ENCODE measurements at regions not wholly inside any gene's neighbourhood (a gene's known extent, or its start where the extent isn't known, plus 50 kb on each side); places are given as distances from the start of the nearest gene placed in this dataset.

DNA sequence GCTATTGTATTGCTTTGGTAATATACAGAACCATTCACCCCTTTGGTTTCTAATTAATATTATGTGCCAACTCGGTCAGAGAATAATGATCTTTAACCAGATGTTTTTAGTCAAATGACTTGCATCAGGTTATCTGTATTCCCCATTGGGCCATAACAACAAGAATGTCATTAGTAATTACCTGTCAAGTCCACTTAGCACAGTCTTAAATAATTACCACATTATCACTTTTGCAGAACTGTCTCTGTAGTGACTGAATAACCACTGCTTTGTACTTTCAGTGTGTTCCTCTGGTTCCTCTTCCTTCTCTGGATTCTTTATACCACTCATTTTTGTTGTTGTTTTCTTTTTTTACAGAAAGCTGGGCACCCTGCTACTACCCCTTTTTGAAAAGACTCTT, 257.7 kb upstream of the SPOCK3 start:
- ATAC-seq = no peak

- no peak for ATAC-seq
Observed at GRCh38 chr4:167509551-167509950, 275.3 kb upstream of the SPOCK3 start.

GRCh38 chr4:167524091-167524490, 289.8 kb upstream of the SPOCK3 start:
- no peak for ATAC-seq

- ATAC-seq = no peak
Observed at GRCh38 chr4:167537761-167538160, 303.5 kb upstream of the SPOCK3 start.

- no peak for ATAC-seq
Observed at GRCh38 chr4:167541286-167541685, 307.0 kb upstream of the SPOCK3 start.

- no peak for ATAC-seq
Observed at GRCh38 chr4:167544391-167544790, 310.1 kb upstream of the SPOCK3 start.

GRCh38 chr4:167550021-167550420, 315.7 kb upstream of the SPOCK3 start:
- ATAC-seq = no peak

DNA sequence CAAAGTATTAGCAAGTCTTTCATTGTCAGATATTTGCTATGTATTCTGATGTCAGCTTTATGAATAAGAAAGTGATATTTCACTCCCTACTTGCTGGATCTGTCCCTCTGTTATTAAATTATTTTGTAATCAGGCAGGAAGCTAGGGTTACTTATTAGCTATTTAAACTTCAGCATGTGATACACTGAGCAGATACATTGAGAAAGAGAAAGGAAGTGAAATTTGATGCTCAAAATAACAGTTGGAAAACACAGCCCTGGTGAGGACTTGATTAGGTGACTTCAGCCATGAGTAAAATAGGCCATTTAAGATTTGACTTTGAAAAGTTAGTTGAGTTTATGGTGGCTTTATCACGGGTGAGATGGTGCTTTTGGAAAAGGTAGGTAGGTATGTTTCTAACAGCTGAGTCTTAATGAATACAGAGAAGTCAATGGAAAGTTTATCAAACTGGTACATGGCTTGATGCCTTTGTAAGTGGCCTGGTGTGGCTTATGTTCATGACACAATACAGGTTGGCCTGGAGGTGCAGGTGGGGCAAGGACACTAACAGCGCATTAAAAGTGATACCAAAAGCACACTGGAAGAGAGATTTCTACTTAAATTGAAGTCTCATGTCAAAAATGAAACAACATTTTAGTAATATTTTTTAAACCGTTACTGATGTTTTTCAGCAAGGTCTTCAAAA, 321.2 kb upstream of the SPOCK3 start:
- ATAC-seq = no peak

GRCh38 chr4:167578906-167579305, 344.6 kb upstream of the SPOCK3 start:
- no peak for ATAC-seq

DNA sequence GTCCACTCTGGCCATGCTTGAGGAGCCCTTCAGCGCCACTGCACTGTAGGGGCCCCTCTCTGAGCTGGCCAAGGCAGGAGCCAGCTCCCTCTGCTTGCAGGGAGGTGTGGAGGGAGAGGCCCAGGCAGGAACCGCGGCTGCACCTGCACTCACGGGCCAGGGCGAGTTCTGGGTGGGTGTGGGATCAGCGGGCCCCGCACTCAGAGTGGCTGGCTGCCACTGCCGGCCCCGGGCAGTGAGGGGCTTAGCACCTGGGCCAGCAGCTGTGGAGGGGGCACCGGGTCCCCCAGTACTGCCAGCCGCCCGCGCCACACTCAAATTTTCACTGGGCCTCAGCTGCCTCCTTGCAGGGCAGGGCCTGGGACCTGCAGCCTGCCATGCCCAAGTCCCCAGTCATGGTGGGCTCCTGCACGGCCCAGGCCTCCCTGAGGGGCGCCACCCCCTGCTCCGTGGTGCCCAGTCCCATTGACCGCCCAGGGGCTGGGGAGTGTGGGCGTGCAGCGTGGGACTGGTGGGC, 347.2 kb upstream of the SPOCK3 start:
- ATAC-seq = no peak

- no peak for ATAC-seq
Observed at GRCh38 chr4:167587361-167587760, 353.1 kb upstream of the SPOCK3 start.

- no peak for ATAC-seq
Observed at GRCh38 chr4:167595898-167596297, 361.6 kb upstream of the SPOCK3 start.

DNA sequence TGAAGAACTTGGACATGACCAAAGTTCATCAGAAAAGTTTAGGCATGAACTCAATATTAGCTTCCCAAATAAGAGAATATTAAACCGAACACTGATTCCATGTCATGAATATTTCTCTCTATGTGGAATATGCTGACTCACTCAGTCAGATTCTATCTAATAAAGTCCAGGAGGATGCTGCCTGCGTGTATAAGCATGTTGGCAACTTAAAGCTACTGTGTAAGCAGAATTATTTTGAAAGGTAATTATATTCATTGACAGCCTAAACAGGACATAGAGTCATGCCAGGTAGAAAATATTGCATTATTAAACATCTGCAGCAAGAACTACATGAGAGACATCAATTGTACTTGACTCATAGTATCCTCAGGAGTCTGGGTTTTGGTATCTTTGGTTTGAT, 367.9 kb upstream of the SPOCK3 start:
- no peak for ATAC-seq

- ATAC-seq = no peak
Observed at GRCh38 chr4:167606551-167606950, 372.3 kb upstream of the SPOCK3 start.

DNA sequence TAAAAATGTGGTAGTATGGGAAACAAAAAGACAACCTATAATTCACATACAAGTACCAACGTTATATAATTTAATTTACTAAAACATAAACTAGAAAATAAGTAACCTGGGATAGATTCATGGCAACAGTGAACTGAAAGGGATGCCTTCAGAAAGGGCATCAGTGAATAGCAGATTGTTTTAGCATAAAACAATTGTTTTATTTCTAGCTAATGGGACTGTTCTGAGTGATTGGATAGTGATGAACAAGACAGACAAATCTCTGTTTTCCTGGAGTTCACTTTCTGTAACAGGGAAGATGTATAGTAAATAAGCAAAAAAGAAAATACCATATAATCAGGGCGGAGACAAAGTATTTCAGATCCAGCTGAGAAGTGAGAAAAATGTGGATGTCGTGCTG, 379.1 kb upstream of the SPOCK3 start:
- no peak for ATAC-seq

DNA sequence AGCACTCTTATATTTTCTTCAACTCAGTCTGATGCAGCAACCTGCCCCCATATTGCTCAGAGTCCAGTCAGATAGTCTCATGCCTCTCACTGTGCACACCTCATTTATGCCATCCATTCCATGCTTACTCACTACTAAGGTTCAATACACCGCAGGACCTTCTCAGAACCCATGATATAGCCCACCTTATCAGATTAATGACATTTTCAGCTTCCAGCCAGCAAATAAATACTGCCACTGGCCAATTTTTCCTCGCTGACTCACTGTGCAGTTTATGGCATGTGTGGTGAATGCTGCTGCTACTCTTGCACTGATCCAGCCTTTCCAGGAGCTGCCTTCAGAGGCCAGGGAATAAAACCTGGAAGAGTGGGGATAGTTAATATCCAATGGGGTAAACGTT, 380.6 kb upstream of the SPOCK3 start:
- ATAC-seq = no peak

DNA sequence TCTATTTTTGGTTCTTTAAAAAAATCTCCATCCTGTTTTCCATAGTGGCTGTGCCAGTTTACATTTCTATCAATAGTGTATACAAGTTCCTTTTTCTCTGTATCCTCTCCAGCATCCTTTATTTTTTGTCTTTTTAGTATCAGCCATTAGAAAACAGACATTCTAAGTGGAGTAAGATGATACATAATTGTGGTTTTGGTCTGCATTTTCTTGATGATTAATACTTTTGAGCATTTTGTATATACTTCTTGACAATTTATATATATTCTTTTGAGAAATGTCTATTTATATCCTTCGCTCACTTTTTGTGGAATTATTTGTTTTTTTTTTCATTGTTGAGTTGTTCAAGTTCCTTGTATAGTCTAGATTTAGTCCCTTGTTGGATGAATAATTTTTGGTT, 382.2 kb upstream of the SPOCK3 start:
- ATAC-seq = no peak

DNA sequence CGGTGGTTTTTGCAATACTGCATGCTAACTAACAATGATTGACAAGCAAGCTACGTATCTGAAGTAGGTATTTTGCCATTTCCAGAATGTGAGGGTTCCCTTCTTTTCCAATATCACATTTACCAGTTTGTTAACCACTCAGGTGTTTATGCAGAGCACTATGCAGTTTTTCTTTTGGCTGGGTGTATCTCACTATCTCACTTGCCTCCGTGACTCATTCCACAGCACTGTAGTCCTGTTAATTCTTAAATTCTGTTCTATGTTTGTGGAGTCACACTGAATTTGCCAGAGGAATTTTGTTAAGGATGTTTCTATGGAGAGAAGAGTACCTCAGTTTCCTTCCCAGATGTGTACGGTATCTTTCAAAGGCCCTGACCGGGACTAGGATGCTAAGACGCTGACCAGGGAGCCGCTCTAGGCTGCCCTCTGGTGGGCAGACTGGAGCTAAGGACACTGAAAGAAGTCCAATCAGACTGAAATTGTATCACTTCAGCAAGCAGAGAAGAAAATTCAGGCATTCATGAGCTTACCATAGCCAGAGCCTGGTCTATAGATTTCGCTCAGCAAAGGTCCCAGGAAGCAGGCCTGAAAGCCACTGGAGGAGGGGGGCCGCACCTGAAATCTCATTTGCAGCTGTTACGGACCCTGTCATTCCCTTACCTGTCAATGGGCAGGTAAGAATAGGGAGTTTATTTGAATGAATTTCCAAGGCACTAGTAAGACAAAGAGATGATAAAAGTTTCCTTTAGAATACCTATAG, 388.4 kb upstream of the SPOCK3 start:
- no peak for ATAC-seq

- ATAC-seq = no peak
Observed at GRCh38 chr4:167623241-167623572, 388.9 kb upstream of the SPOCK3 start.

DNA sequence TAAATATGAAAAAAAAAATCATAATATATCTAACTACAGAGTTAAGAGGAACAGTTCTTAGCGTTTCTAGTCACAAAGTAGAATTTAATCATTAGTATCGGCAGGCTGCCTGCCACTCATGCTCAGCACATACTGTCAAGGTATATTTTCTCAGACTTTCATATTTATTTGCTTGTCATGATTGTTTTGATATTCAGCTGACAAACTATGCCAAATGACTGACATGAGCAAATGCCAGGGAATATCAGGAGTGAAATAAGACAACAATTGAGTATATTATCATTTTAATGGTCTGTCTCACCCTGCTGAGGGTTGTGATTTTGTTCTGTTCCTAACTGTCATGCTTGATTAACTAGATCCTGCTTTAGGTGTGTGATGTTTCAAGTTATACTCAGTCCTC, 395.0 kb upstream of the SPOCK3 start:
- no peak for ATAC-seq

- no peak for ATAC-seq
Observed at GRCh38 chr4:167642250-167642649, 408.0 kb upstream of the SPOCK3 start.

DNA sequence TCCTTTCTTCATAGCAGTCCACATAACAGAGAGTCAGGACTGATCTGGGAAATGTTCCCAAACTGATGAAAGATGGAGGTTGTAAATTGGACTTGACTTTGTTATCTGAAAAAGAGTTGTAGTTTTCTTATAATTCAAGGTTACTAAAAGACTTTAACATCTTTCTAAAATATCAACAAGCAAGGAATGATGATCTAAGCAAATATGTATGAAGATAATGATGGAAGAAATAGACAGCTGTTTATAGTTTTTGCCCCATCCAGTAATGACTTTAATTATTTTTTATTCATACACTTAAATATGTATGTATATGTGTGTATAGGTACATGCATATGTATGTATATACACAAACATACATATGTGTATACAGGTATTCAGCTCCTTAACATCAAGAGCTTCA, 411.1 kb upstream of the SPOCK3 start:
- ATAC-seq = no peak

DNA sequence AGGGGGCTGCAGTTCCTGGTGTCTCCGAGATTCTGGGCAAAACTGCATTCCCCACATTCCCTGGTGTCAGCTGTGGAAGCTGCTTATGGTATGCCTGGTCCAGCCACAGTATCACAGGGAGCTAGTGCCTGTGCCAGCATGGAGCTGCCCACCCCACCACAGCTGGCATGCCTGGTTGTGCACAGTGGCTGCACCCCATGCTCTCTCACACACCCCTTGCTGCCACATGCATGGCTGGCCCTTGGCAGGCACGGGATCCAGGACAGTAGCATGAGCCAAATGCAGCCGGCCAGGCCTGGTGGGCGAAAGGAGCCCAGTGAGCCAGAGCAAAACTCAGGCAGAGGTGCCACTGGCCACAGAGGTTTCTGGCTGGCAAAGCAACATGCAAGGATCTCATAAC, 418.0 kb upstream of the SPOCK3 start:
- ATAC-seq = no peak

- ATAC-seq = no peak
Observed at GRCh38 chr4:167688660-167689142, 403.6 kb upstream of the ANXA10 start.
